Tongue (tissue), 1 donor: ENCODE measurements at regions not wholly inside any gene's neighbourhood (a gene's known extent, or its start where the extent isn't known, plus 50 kb on each side); places are given as distances from the start of the nearest gene placed in this dataset.
A peak's percentile ranks its signal among the peaks of the same experiment; 100 is the strongest.

Experiments
- DNase-seq: peaks from one replicate; pipeline ENCODE4 v3.0.0-alpha.2; 2015

DNA sequence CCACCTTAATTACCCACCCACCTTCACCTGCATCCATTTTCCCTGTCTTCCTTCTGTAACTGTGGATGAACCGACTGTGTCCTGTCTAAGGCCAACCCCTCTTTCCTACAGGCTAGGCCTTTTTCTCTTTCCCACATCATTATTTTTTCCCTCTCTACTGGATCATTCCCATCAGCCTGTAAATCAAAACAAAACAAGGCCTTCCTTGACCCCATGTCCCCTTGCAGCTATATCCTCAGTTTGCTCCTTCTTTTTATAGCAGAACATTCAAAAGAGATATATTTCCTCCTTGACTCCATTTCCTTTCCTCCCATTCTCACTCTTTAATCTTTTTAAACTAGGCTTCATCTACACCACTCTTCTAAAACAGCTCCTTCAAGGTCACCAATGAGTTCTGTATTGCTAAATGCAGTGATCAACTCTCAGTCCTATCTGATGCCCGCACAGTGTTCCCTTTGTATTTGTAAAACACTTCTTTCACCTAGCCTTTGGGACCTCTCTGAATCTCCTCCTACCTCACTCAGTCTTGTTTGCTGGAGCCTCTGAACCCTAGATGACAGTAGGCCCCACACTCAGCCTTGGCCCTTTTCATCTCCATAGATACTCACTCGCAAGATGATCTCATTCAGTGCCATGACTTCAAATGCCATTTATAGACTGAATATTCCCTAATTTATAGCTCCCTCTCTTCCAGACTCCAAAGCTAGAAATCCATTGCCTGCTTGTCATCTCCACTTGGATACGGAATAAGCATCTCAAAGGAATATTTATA, 55.7 kb downstream of the CXCR4 start:
- no peak for DNase-seq

DNA sequence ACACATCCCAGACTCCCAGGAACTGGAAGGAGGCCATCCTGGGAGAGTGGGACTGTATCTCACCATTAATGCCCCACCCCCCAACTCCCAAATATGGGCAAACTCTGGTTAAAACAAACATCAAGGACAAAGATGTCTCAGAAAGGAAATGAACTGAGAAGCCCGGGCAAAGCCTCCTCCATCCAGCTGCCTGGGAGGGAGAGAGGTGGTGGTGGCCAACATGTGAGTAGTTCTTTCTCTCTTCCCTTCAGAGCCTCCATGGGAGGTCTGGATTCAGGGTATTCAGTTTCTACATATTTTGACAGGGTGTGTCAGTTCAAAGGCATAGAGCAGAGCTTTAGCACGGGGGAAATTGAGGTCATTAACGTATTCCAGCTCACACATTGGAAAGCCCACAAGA, 57.5 kb downstream of the CXCR4 start:
- no peak for DNase-seq

GRCh38 chr2:136059036-136059472, 58.9 kb downstream of the CXCR4 start:
- DNase-seq = peak; percentile 54

DNA sequence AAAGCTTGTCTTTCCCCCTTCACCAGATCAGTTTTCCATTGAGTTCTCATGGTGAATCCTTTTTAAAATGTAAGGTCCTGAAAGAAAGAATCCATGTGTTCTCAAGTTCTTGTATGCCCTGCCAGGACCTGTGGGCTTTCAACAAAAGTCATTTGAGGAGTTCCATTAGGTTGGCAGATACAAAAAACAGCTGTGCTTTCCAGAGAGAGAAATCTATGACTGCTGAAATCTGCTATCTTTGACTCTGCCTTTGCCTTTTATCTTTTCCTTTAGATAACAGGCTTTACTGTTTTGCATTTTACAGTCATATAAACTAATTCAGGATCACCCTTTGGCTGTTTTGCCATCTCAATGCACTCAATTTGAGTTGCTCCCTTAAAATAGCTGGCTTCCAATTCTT, 59.7 kb downstream of the CXCR4 start:
- peak; percentile 68 for DNase-seq

DNA sequence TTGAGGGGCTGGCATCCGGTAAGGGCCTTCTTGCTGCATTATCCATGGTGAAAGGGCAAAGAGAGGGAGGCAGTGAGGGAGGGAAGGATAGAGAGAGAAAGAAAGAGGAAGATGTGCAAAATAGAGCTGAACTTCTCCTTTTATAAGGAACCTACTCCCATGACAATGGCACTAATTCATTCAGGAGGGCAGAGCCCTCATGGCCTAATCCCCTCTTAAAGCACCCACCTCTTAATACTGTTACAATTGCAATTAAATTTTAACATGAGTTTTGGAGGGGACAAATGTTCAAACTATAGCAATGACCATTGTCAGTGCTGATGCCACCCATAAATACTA, 60.2 kb downstream of the CXCR4 start:
- no peak for DNase-seq

GRCh38 chr2:136057023-136057801, 60.7 kb downstream of the CXCR4 start:
- no peak for DNase-seq

GRCh38 chr2:136055929-136056688, 61.8 kb downstream of the CXCR4 start:
- DNase-seq = no peak

DNA sequence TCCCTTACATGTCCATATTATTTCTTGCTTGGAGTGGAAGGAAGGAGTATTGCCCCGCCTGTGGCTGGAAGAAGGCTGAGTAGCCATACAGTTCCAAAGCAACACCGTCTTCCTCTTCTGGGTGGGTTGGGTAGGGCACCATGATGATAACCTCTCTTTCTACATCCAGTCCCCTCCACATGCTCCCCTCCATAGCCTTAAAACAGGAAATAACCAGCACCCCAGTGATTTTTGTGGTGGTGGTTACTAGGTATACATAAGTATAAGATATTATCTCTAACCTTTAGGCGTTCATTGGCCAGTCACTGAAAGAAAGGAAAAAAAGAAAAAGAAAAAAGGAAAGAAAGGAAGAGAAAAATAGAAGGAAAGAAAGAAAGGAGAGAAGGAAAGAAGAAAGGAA, 63.1 kb downstream of the CXCR4 start:
- DNase-seq = no peak

DNA sequence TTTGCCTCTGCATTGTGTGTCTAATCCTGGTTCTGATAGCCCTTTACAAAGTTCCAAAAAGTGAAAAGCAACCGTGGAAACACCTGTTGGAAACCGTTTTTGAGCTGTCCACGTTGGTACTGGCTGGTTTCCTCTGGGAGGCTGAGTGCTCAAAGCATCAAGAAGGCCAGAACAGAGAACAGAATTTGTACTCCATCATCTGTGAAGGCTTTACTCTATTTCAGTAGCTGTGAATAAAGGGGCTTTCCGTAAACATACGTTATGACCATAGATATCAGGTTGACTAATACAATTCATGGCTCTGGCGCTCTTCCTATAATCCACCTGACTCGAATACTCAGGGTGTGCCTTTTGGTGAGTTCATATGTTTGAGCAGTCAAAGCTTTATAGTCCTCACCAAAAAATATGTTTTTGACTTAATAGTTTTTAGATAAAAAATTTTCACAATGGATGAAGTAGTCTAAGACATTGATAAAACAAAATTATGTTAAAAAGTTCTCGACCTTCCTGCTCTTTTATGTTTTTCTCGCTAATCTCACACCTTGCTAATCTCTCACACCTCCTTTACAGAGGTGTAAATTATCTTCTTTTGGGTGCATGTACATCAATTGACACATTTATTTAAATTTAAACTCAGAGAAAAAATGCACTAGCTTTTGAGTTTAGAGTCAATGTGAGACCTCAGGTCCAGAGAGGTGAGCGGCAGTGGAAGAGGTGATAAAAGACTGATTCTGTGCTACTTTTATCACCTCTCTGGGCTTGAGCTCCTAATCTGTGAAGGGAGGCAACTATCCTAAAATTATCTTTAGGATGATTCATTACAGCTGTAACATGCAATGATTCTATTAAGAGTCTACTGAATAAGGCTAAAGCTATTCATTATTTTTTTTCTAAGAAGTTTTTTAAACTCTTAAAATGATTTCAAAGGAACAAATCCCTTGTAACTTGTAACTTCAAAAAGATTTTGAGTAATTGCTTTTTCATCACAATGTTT, 65.3 kb downstream of the CXCR4 start:
- DNase-seq = peak; percentile 79

GRCh38 chr2:136051725-136052048, 66.3 kb upstream of the DARS1 start:
- DNase-seq = no peak

DNA sequence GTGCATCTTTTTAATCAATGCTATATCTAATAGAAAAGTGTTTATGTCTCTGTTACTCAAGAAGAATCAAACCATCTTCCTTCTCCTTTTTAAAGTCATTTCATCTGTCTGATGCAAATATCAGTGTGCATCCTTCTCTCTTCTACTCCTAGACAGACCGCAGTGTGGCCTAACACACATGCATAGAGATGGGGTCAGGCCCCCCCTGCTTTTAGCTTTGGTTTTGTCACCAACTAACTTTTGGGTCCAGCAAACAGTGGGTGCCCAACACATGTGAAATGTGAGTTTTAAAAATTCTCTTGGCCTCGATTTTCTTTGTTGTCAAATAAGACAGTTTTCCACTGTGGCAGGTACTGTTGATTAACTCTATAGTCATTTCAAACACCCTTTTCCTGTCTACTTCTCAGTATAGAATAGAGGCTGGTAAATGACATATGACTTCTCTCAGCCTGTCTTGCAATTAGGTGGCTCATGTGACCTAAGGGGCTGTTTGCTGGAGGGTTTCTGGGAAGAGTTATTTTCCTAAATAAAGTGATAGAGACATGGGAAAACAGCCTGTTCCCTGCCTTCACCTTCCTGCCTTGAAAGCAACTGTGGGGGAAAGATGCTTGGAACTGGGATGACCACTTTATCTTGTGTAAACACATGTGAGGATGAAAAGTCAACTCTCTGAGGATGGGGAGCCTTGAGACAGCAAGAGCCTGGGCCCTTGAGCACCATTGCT, 65.7 kb upstream of the DARS1 start:
- DNase-seq = no peak

GRCh38 chr2:136049991-136050920, 64.8 kb upstream of the DARS1 start:
- no peak for DNase-seq

DNA sequence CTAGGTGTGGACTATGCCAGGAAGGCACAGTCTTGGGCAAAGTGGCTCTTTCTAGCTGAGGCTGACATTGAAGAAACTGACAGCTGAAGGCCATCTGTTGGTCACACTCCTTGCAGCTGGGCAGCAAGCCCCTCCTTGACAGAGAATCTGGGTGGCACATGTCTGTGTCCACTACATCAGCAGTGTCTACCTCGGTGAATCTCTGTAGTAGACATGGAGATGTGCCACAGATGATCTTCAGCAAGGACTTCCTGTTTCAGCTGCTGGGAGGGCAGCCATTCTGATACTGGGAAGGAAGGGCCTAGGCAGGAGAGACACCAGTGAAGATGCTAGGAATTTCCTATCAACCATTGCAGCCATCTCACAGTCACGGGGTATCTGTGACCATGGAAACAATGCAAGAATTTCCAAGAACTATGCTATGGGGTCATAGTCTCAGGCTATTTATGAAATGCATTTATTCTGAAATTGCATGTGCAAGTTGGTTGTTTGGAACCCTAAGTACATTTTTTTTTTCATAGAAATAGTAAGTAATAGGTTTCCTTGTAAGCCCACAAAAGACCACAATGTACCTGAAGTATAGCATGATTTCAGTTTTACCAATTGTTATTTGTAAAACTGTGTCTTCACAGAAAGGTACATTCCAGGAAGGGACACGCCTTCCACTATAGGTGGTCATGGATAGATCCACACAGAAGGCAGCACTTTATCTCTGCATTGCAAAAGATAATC, 63.8 kb upstream of the DARS1 start:
- peak; percentile 91 for DNase-seq

GRCh38 chr2:136045835-136046570, 60.6 kb upstream of the DARS1 start:
- DNase-seq = peak; percentile 93

GRCh38 chr2:136045344-136045743, 59.9 kb upstream of the DARS1 start:
- peak; percentile 24 for DNase-seq
